Activated CD4-positive, alpha-beta T cell treated with anti-CD3 and anti-CD28 coated beads, Interleukin-2, amount 50 U/mL, for 24 hours (primary cell): ENCODE measurements at regions not wholly inside any gene's neighbourhood (a gene's known extent, or its start where the extent isn't known, plus 50 kb on each side); places are given as distances from the start of the nearest gene placed in this dataset.
"Not testable (repeated sequence)": the region's sequence is repeated elsewhere in the genome, so short reads cannot be mapped to it uniquely, and the experiment has no call there.

Source experiments
- DNase-seq, 2 donors: peaks; one replicate each; pipeline ENCODE4 v3.0.0-alpha.2; 2020; ENCODE audit warnings: low read depth in 1 of 2, low spot score in 1 of 2

- DNase-seq: no peak
Observed at GRCh38 chr5:7074176-7074575, 321.8 kb upstream of the ADCY2 start.

GRCh38 chr5:7075470-7075869 is 320.5 kb upstream of the ADCY2 start:
- no peak for DNase-seq

DNA sequence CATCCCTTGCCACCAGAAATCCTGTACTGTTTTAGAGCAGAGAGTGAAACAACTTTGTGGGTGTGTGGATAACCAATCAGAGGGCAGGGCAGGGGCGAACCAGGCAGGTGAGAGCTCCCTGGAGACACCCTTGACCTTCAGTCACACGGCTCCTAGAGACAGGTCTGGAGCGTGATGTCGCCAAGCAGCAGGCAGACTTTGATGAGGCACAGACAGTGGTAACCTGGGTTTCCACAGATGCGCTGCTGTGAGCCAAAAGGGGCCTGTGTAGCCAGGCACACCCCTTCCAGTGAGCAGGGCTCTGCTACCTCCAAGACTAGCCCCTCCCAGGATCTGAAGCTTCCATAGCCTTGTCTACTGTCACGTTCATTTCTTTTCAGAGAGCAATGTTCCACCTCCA is 317.8 kb upstream of the ADCY2 start:
- no peak for DNase-seq

GRCh38 chr5:7078901-7079300 is 317.0 kb upstream of the ADCY2 start:
- DNase-seq: no peak

DNA sequence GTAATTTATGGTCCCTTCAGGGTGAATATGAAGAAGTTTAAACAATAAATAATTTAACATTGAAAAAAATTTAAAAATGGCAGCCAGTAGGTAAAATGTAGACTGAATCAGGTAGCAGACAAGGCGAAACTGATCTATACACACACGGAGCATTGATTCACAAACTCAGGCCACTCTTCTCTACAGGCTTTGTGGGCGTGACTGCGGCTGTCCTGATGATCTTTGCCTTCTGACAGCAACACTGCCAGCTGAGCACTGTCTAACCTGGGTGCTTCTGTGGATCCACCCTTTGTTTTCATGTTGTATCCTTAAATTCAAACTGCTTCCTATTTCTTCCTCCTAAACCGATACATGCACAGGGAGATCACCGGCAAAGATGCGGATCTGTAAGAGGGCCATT is 315.4 kb upstream of the ADCY2 start:
- DNase-seq: no peak

GRCh38 chr5:7087719-7088297 is 308.1 kb upstream of the ADCY2 start:
- DNase-seq: no peak

GRCh38 chr5:7088849-7089248 is 307.1 kb upstream of the ADCY2 start:
- DNase-seq: no peak

DNA sequence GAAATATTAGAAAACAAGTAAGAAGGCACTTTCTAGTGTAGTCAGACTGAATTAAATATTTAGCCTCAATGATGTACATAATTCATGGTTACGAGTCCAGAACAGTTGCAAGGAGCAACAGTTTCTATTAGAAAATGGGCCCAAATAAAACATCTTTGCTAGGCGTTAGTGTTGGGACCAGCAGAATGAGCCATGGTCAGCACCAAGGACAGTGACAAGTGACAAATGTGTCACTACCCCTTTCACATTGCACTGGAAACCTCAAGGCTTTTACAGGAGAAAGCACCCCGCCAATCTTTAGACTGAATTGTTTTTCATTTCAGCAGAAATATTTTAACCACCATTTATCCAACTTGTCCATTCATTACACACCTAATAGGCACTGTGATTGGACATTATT is 301.3 kb upstream of the ADCY2 start:
- no peak for DNase-seq

GRCh38 chr5:7096294-7096693 is 299.6 kb upstream of the ADCY2 start:
- no peak for DNase-seq

- no peak for DNase-seq
Observed at GRCh38 chr5:7105358-7105757, 290.6 kb upstream of the ADCY2 start.

DNA sequence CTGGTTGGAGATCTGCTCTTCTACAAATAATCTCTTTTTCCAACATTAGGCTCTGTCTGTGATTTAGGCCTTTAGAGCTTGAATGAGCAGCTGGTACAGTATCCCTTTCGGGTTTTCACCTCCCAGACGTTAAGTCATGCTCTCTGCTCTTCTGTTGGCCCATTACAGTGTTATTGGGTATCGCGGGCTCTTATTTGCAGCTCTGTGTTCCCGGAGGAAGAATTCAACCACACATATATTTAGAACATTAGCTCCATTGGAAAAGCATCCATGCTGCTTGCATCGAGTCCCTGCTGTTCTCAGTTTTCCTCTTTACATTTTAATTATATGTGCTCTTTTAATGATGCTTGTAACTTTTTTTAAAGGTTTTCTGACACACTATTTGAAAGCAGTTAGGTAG is 278.0 kb upstream of the ADCY2 start:
- DNase-seq: no peak

GRCh38 chr5:7131680-7132079 is 264.3 kb upstream of the ADCY2 start:
- DNase-seq: no peak

GRCh38 chr5:7146886-7147285 is 249.1 kb upstream of the ADCY2 start:
- DNase-seq: no peak

- DNase-seq: no peak
Observed at GRCh38 chr5:7157083-7157482, 238.9 kb upstream of the ADCY2 start.

- no peak for DNase-seq
Observed at GRCh38 chr5:7169240-7169878, 226.6 kb upstream of the ADCY2 start.

DNA sequence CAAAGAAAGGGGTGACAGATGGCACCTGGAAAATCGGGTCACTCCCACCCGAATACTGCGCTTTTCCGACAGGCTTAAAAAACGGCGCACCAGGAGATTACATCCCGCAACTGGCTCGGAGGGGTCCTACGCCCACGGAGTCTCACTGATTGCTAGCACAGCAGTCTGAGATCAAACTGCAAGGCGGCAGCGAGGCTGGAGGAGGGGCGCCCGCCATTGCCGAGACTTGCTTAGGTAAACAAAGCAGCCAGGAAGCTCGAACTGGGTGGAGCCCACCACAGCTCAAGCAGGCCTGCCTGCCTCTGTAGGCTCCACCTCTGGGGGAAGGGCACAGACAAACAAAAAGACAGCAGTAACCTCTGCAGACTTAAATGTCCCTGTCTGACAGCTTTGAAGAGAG is 225.2 kb upstream of the ADCY2 start:
- not testable (repeated sequence) for DNase-seq

DNA sequence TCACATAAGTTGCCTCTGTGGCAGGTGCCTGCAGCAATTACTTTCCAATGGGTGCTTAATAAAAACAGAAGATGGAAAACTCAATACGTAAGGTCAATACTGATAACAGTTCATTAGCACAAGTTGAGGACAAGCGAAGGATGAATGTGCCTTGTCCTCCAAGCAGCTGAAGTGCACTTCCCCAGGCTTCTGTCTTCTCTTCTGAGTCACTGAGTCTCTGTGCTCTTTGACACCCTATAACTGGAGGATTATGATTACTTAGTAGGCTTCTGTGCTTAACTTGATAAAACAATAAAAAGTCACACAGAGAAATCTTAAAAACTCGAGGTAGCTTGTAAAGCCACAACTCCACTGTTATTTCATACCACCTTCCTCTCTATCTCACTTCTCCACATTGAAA is 216.6 kb upstream of the ADCY2 start:
- DNase-seq: no peak

DNA sequence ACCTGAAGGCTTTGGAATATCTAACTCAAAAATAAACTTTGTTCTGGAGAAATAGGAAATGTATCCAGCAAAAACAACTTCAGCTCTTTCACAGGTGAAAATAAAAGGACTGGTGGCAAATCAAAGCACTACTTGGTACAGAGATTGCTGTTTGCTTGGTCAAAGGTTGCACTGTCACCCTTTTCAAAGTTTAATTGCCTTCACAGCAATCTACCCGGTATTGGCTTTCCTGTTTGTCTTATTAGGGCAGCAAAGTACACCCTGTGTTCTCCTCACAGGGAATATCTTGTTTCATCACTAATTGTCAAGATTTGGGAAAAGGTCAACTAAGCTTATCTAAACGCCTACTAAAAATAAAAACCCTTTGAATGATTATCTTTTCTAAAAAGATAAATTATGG is 214.1 kb upstream of the ADCY2 start:
- DNase-seq: no peak

DNA sequence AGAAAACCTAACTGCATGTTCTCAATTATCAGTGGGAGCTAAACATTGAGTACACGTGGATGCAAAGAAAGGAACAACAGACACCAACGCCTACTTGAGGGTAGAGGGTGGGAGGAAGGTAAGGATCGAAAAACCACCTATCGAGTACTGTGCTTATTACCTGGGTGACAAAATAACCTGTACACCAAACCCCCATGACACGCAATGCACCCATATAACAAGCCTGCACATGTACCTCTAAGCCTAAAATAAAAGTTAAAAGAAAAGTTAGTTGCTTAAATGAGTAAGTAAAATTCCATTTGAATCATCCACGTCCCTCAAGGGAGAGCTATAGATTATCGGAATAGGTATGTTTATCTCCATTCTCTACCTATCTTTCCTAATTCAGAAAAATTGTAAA is 210.2 kb upstream of the ADCY2 start:
- no peak for DNase-seq

- DNase-seq: no peak
Observed at GRCh38 chr5:7186818-7187217, 209.1 kb upstream of the ADCY2 start.

DNA sequence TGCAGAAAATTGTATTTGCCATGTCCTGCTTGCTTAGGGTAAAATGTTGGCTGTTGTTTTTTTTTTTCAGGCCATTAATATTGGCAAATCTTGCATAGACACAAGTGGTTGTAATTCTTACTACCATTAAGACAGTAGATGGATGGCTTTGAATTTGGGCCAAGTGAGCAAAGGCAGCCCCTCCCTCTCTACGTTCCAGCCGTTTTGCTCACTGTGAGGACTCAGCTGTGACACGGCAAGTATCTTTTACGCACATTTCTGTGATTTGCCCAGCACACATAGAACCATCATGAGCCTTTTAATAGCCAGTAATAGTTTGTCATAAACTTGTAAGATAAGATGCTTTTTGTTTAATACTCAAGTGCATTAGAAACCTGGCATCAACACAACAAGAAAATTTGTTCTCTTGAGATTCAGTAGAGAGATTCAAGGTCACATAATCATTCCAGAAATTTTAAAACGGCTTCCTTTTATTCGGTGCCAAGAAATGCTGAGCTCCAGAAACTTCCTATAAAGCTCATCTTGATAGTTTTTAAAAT is 205.2 kb upstream of the ADCY2 start:
- DNase-seq: no peak

GRCh38 chr5:7192016-7192415 is 203.9 kb upstream of the ADCY2 start:
- DNase-seq: no peak

GRCh38 chr5:7202846-7203245 is 193.1 kb upstream of the ADCY2 start:
- DNase-seq: no peak
